OCI-LY7 (cell line): ENCODE measurements at regions not wholly inside any gene's neighbourhood (a gene's known extent, or its start where the extent isn't known, plus 50 kb on each side); places are given as distances from the start of the nearest gene placed in this dataset.

Experiments used
- BruUV-seq: library from RNA; stranded (reverse); fragments of 400-500 nt; replicated peaks from 2 replicates; lab custom pipeline; 2021; lab: Mats Ljungman, UMichigan
- CTCF ChIA-PET: fragments of 300-600 bp; sonication (Branson Sonifier 250); formaldehyde crosslinking; loops from one replicate; lab custom pipeline; 2022; ENCODE audit warnings: antibody characterized with exemption; ENCODE audit not compliant: unreplicated experiment; lab: Charles Lee
- POLR2A ChIA-PET: fragments of 300-600 bp; sonication (Branson Sonifier 250); formaldehyde crosslinking; loops from one replicate; lab custom pipeline; 2022; ENCODE audit warnings: antibody characterized with exemption; lab: Charles Lee
- DNase-seq: peaks from one replicate; pipeline ENCODE4 v3.0.0-alpha.2; 2015; ENCODE audit warnings: low spot score
- H2AFZ ChIP-seq: fragments of 200-600 bp; sonication (generic), shearing (Covaris generic); 2 replicates; pipeline ENCODE4 v1.6.1; 2014; ENCODE audit warnings: mild to moderate bottlenecking, antibody characterized with exemption, low read length, moderate library complexity
- H3K27ac ChIP-seq: fragments of 200-600 bp; sonication (generic); 2 replicates; pipeline ENCODE4 v1.5.1; 2014; ENCODE audit warnings: mixed run types, low read depth, mild to moderate bottlenecking, moderate library complexity, low read length, inconsistent platforms; ENCODE audit not compliant: poor library complexity, severe bottlenecking
- H3K36me3 ChIP-seq: fragments of 200-600 bp; sonication (generic); 2 replicates; pipeline ENCODE4 v1.6.1; 2014; ENCODE audit warnings: mild to moderate bottlenecking, antibody characterized with exemption, low read length, moderate library complexity, mixed read lengths; ENCODE audit not compliant: insufficient read depth
- H3K4me1 ChIP-seq: fragments of 200-600 bp; sonication (generic); 2 replicates; pipeline ENCODE4 v1.5.1; 2014; ENCODE audit warnings: mild to moderate bottlenecking, low read length; ENCODE audit not compliant: insufficient read depth, poor library complexity, severe bottlenecking
- H3K4me2 ChIP-seq: fragments of 200-600 bp; sonication (generic); 2 replicates; pipeline ENCODE4 v1.6.1; 2014; ENCODE audit warnings: mild to moderate bottlenecking, low read length
- H3K4me3 ChIP-seq: fragments of 200-600 bp; sonication (generic); 2 replicates; pipeline ENCODE4 v1.5.1; 2014; ENCODE audit warnings: mild to moderate bottlenecking, low read depth, low read length; ENCODE audit not compliant: poor library complexity, severe bottlenecking
- H3K79me2 ChIP-seq: fragments of 200-600 bp; sonication (generic); 2 replicates; pipeline ENCODE4 v1.6.1; 2016; ENCODE audit warnings: low read depth, mild to moderate bottlenecking, low read length, moderate library complexity, mixed read lengths; ENCODE audit not compliant: insufficient read depth
- H3K9me2 ChIP-seq: fragments of 200-600 bp; sonication (generic); 2 replicates; pipeline ENCODE4 v1.6.1; 2016; ENCODE audit warnings: mild to moderate bottlenecking, low read length, mixed read lengths; ENCODE audit not compliant: insufficient read depth
- H3K9me3 ChIP-seq: fragments of 200-600 bp; sonication (generic); 2 replicates; pipeline ENCODE4 v1.6.1; 2014; ENCODE audit warnings: mild to moderate bottlenecking, mixed run types, low read length, mixed read lengths
- H4K20me1 ChIP-seq: fragments of 200-600 bp; sonication (generic); 2 replicates; pipeline ENCODE4 v1.6.1; 2014; ENCODE audit warnings: mild to moderate bottlenecking, antibody characterized with exemption, low read length, moderate library complexity, mixed read lengths; ENCODE audit not compliant: insufficient read depth
- EZH2phosphoT487 ChIP-seq: fragments of 200-600 bp; sonication (generic); IDR thresholded peaks from 2 replicates; pipeline ENCODE4 v1.6.1; 2018; ENCODE audit warnings: low read depth, borderline replicate concordance, mild to moderate bottlenecking, mixed run types, antibody characterized with exemption, low read length, moderate library complexity, mixed read lengths
- intact Hi-C: fragments of 100-400 bp; cut with micrococcal nuclease; formaldehyde crosslinking; loops from one replicate; pipeline ENCODE4 v1.10.0; 2022; ENCODE audit not compliant: unreplicated experiment
- TF ChIP-seq, protein P1 (sequence below): fragments of 200-600 bp; sonication (generic); conservative IDR thresholded peaks from 2 replicates; pipeline ENCODE4 v1.5.1; 2014; ENCODE audit warnings: mild to moderate bottlenecking, antibody characterized with exemption, low read length, moderate library complexity, mixed read lengths

- no peak overlapping the region for H3K27ac ChIP-seq
- intact Hi-C loops: no loop called here
- H3K9me2 ChIP-seq: no peaks in the 10 kb centered on the region
- ChIA-PET CTCF (no interaction called here), POLR2A (interaction anchor here (0.6 kb wide), 1 partner anchor 163 kb away, joined by 3 read pairs; no protein-coding TSS in a partner anchor)
- no peak overlapping the region for H2AFZ ChIP-seq
- BruUV-seq: no TSS peak
- TF ChIP-seq EZH2phosphoT487: no peak
- TF ChIP-seq, protein P1, sequence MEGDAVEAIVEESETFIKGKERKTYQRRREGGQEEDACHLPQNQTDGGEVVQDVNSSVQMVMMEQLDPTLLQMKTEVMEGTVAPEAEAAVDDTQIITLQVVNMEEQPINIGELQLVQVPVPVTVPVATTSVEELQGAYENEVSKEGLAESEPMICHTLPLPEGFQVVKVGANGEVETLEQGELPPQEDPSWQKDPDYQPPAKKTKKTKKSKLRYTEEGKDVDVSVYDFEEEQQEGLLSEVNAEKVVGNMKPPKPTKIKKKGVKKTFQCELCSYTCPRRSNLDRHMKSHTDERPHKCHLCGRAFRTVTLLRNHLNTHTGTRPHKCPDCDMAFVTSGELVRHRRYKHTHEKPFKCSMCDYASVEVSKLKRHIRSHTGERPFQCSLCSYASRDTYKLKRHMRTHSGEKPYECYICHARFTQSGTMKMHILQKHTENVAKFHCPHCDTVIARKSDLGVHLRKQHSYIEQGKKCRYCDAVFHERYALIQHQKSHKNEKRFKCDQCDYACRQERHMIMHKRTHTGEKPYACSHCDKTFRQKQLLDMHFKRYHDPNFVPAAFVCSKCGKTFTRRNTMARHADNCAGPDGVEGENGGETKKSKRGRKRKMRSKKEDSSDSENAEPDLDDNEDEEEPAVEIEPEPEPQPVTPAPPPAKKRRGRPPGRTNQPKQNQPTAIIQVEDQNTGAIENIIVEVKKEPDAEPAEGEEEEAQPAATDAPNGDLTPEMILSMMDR: no peak
- no peaks in the 10 kb centered on the region for H3K79me2 ChIP-seq
- H3K4me3 ChIP-seq: no peak overlapping the region
- no peaks in the 10 kb centered on the region for H4K20me1 ChIP-seq
- H3K4me1 ChIP-seq: no peaks in the 10 kb centered on the region
- H3K36me3 ChIP-seq: no peaks in the 10 kb centered on the region
- DNase-seq: no peak
- H3K4me2 ChIP-seq: no peak overlapping the region
- H3K9me3 ChIP-seq: no peaks in the 10 kb centered on the region
Measured at GRCh38 chr10:71005337-71006305, 117.3 kb upstream of the PCBD1 start.

DNA sequence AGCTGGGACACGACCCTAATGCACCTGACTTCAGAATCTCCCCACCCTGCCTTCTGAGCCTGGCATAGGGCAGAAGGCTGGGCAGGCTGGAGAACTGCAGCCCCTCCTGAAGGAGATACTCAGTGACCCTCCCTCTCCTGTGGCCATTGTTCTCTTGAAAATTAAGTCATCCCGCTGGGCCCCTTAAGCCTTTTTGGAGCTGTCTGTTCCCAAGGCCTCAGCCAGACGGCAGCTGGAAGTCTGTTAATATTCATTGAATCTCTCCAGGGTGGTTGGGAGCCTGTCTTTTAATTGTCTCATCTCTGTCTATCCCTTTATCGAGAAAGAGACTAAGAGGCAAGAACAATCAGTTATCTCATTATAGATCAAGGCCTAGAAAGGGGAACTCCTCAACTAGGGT is 118.1 kb upstream of the PCBD1 start:
- DNase-seq: no peak
- Histone ChIP-seq H3K9me3 (no peaks in the 10 kb centered on the region), H3K4me2 (no peak overlapping the region), H3K4me1 (no peaks in the 10 kb centered on the region), H3K27ac (no peak overlapping the region), H3K4me3 (no peak overlapping the region), H4K20me1 (no peaks in the 10 kb centered on the region), H3K36me3 (no peaks in the 10 kb centered on the region), H3K79me2 (no peaks in the 10 kb centered on the region), H2AFZ (no peak overlapping the region), H3K9me2 (no peaks in the 10 kb centered on the region)
- ChIA-PET CTCF (no interaction called here), POLR2A (no interaction called here)
- BruUV-seq: no TSS peak
- intact Hi-C loops: no loop called here
- TF ChIP-seq, protein P1: no peak
- TF ChIP-seq EZH2phosphoT487: no peak

- Histone ChIP-seq H3K4me3 (no peak overlapping the region), H3K36me3 (no peaks in the 10 kb centered on the region), H4K20me1 (no peaks in the 10 kb centered on the region), H3K27ac (no peak overlapping the region), H3K4me1 (no peaks in the 10 kb centered on the region), H3K9me2 (no peaks in the 10 kb centered on the region), H3K4me2 (no peak overlapping the region), H3K9me3 (no peaks in the 10 kb centered on the region), H3K79me2 (no peaks in the 10 kb centered on the region), H2AFZ (no peak overlapping the region)
- no peak for DNase-seq
- BruUV-seq: no TSS peak
- intact Hi-C loops: no loop called here
- ChIA-PET POLR2A (no interaction called here), CTCF (no interaction called here)
- no peak for TF ChIP-seq EZH2phosphoT487
- TF ChIP-seq, protein P1: no peak
Measured at GRCh38 chr10:71007516-71007915, 119.2 kb upstream of the PCBD1 start.
